ENCODE measurements at regions not wholly inside any gene's neighbourhood (a gene's known extent, or its start where the extent isn't known, plus 50 kb on each side); places are given as distances from the start of the nearest gene placed in this dataset.

DNA sequence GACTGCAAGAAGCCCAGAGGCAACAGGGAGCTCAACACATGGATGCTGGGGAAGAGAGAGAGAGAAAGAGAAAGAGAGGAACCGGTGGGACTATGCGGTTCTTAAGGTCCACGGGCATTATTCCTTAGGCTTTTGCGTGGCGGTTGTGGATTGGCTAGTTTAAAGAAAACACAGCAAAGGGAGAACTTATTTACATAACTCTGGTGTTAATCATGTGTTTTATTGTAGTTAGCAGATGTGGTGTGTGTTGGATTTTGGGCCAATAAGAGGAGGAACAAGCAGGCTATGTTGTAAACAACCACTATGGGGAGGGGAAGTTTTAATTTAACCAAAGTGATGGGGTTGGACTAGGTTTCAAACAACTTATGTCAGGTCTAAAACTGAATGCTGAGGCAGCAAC, 275.3 kb upstream of the KLF12 start:
- no peak for DNase-seq (ENCODE audit: low read depth)

DNA sequence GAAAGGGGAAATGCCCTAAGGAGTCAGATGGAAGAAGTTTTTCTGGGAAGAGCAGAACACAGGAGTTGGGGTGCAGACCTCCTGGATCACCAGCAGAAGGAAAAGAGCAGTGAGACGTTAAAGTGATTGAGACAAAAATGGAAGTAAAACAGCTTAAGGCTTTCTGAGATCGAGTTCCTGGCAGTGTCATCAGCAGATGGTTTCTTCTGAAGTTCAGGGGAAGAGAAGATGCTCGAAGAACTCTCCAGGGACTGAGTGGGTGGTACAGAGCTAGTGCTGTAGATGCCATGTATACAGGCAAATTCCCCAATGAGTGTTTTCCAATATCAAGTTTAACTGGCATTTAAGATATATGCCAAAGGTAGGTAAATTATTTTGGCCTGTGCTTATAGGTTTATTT, 272.2 kb upstream of the KLF12 start:
- DNase-seq (ENCODE audit: low read depth), result no peak

DNA sequence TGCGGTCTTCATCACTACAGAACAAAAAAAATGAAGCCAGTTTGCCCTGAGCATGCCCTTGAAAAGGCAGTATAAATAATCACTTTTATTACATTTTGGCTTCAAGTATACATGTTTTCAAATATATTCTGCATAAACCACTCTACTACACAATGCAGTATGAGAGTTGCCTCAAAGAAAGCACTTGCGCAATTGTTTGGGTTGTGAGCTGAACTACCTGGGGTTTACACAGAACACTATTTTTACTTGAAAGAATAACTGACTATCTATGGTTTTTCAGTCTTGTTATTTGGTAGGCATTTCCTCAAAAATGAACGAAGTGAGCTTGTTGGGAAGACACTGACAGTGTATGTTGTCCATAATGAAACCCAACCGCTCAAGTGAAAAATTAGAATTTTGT, 264.4 kb upstream of the KLF12 start:
- DNase-seq (ENCODE audit: low read depth), result no peak

DNA sequence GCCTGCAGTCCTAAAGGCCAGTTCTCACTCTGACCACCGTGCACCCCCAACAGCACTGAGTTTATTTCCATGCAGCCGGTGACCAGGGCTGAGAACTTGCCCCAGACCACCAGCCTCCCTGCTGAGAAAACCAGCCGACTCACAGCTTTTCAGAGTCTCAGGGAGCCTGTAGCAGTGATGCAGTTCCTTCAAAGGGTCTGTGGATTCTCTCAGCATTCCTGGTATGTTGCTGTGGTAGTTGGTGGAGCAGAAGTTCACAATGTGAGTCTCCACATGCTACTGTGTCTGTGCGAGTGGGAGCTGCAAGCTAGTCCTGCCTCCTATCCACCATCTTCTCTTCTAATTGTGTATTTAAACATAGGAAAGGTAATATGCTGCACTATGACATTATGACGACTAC, 254.9 kb upstream of the KLF12 start:
- DNase-seq (ENCODE audit: low read depth), result no peak

DNA sequence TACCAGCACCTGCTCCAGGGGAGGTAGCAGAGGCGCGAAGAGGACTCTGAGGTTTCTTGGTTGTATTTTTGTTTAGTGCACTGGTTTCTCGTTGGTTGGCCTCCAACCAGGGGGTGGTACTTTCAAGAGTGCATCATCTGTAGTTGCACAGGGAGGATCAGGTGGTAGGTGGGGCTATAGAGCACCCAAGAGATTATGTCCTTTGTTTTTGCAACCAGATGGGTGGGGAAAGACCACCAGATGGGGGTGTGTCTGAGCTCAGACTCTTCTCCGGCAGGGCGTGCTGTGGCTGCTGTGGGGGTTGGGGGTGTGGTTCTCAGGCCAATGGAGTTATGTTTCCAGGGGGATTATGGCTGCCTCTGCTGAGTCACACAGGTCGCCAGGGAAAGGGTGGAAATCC, 254.4 kb upstream of the KLF12 start:
- DNase-seq (ENCODE audit: low read depth), result peak; percentile 0

DNA sequence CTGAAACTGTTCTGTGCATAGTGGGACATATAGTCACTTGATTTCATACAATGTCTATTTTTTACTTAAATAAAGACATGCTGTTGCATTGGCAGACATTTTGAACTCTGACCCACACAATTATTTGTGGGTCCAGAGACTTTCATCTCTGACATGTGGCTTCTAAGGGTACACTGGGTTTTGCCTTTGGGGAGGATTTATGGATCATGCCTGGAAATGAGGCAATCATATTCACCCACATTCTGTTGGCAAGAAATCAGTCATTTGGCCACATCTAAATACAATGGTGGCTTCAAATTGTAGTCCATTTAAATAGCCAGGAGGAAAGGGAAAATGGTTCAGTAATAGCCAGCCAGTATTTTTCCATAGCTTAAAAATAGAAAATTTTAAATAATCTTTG, 238.3 kb upstream of the KLF12 start:
- DNase-seq (ENCODE audit: low read depth), result no peak

DNA sequence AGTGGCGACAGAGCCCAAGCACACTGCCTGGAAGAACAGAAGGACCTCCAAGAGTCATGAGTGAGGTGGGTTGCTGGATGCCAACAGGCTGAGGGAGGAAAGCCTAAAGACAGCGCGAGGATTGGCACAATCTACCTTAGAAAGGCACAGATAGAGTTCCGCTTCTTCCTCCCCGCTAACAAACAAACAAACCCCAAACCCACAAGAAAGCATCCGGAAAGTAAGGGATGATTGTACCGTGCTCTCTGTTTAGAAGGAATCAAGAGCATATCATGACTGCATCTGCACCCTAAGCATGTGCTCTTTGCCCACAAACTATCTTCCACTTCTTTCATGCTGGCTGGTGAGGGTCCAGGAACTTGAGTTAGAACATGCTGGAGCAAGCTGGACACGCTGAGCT, 233.0 kb upstream of the KLF12 start:
- DNase-seq (ENCODE audit: low read depth), result no peak

DNA sequence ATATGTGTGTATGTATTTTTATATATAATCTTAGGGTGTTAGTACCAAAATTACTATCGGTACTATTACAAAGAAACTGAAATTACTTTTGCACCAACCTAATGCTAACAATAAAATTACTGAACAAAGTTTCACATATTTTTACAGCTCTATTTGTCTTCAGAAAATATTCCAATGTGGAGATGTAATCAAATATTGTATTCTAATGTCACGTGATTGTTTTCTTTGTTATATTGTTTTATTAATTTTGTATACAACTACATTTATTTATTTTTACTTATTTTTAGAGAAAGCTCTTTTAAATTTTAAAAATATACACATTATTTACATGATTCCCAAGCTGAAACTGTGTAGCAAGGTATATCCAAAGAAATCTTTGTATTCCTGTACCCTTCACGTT, 227.1 kb upstream of the KLF12 start:
- DNase-seq (ENCODE audit: low read depth), result no peak

DNA sequence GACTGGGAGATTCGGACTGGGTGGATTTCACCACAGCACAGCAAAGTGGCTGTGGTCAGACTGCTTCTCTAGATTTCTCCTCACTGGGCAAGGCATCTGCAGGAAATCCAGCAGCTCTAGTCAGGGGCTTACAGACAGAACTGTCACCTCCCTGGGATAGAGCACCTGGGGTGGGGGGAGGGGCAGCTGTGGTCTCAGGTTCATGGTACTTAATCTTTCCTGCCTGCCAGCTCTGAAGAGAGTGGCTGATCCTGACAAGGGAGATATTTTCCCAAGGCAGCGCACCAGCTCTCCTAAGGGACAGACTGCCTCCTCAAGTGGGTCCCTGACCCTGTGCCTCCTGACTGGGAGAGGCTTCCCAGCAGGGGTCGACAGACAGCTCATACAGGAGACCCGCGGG, 212.8 kb upstream of the KLF12 start:
- no peak for DNase-seq (ENCODE audit: low read depth)

DNA sequence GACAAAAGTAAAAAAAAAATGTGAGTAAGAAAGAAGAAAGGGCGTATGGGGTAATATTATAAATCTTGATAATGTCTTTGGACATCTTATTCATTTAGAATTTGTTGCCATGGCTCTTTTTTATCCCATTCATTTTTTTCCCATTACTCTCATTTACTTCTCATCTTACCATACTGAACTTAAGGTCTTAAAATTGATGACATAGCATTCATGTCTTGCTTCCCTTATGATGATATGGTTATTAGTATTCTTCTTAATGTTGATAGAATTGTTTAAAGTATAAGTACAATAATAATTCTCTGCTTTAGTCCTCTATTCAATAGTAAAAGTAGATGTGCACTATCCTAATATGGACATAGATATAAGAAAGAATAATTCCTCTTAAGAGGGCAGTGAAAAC, 204.1 kb upstream of the KLF12 start:
- DNase-seq (ENCODE audit: low read depth), result no peak

DNA sequence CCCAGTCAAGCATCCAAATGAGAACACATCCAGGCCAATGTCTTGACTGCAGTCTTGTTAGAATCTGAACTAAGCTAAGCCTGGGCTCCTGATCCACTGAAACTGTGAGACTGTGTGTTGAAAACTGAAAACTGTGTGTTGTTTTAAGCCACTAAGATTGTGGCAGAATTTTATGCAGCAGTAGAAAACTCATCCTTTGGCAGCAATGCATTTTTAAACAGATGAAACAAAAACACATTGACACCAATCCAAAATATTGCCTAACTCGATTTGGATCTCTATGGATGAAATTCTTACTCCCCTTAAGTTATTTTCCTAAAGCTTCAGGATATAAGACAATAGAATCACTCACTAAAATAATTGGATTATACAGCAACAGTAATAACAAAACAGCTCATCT, 202.3 kb upstream of the KLF12 start:
- no peak for DNase-seq (ENCODE audit: low read depth)

DNA sequence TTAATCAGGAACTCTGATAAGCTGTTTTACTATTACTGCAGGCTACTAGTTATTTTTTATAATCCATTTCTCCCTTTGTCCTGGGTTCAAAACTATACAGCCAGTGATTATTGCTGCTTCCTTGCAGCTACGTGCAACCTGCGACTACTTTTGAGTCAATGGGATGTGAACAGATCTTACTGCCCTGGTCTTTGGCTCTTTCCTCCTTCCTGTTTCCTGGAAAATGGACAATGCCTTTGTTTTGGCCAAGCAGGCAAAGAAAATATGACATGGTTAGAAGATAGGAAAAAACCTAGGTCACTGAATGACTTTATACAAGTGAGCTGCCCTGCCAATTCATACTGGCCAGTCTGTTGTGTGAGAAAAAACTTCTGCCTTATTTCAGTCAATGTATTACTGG, 201.2 kb upstream of the KLF12 start:
- DNase-seq (ENCODE audit: low read depth), result no peak

DNA sequence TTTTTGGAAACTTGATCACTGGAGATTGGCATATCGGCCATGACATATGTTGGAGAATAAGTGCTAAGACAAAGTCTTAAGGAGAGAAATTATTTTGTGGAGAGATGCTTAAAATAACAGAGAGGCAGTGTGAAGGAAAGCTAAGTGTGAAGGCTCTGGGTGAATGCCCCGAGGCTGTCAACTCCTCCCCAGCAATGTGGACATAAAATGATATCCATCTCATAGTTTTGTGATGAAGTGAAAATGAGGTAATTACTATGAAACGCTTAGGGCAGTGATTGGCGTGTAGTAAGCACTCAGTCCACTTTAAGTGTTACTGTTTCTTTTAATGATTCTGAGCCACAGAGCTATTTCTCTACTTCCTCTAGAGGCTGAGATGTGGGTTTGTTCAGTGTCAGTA, 195.8 kb upstream of the KLF12 start:
- DNase-seq (ENCODE audit: low read depth), result peak; percentile 11

DNA sequence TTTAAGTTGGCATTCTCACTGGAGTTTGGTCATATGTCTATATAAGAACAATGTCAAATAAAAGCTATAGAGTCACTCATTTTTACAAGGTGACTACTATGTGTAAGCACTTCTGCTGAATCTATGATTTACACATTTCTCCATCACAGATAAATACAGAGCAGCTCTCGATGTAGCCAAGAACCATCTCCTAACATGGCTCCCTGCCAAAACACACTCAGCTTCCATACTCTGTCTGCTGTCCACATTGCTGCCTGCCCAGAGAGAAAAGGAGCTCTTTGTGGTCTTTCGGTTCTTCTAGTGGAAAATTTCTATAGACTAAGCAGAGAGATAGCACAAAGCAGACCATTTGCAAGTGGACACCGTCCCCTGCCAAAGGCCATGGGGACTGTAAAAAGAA, 190.9 kb upstream of the KLF12 start:
- DNase-seq (ENCODE audit: low read depth), result peak; percentile 57

DNA sequence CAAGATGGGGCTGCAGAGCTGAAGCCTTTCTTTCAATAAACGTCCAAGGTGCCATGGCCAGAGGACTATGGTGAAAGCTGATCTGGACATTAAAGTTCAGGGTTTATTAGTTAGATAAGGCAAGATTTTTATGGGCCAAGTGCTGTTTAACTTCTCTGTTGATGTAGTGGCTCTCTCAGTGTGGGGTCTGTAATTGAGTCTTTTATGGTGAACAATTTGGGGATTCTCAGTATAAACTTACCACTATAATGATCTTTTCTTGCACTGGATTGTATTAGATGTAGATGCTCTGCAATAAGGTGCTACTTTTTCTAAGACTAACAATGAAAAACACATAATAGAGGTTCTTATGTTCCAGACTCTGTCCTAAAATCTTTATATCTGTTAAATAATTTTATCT, 190.1 kb upstream of the KLF12 start:
- no peak for DNase-seq (ENCODE audit: low read depth)

DNA sequence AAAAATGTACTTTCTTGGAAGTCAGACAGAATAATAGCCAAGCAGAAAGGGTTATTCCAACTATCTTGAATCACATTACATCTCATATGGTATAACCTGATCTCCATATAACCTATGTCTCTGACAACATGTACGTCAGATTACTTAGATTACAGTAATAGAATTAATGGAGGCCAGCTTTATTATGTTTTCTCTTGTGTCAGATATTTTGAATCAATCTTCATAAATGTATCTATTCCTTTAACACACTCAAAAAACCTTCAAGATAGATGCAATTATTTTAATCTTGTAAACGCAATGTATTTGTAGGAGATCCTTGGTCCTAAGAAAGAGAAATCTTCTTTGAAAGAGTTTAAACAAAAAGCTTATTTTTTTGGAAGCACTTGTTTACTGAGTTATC, 188.4 kb upstream of the KLF12 start:
- DNase-seq (ENCODE audit: low read depth), result no peak

DNA sequence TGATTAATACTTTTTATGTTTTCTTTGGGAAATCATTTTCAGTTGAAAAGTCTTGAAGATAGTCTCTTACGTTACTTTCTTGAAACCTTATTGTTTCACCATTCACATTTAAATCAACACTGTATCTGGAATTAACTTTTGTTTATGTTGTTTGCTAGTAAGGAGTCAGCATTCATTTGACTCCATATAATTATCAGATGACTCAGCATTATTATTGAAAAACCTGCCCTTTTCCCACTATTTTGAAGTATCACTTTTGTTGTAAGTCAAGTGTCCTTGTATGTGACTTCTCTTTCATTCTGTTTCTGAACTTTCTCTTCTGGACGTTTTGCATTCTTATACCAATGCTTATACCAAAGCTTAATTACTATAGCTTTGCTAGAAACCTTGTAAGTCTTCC, 186.1 kb upstream of the KLF12 start:
- DNase-seq (ENCODE audit: low read depth), result no peak

DNA sequence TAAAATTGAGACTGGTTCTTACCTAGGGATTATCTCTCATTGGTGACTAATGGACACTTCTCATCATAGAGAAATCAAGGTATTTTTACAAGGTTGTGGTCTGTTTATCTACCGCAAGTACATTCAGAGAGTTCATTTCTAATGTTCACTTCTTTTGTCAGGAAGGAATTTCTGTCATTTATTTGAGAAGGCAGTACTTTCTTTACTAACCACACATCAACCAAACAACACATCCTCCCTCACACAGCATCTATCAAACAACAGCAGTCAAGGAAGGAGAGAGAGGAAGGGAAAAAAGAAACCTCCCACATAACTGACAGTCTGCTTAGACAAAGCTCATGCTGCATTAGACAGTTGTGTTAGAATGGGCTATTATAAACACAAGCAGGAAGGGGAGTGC, 182.3 kb upstream of the KLF12 start:
- no peak for DNase-seq (ENCODE audit: low read depth)

DNA sequence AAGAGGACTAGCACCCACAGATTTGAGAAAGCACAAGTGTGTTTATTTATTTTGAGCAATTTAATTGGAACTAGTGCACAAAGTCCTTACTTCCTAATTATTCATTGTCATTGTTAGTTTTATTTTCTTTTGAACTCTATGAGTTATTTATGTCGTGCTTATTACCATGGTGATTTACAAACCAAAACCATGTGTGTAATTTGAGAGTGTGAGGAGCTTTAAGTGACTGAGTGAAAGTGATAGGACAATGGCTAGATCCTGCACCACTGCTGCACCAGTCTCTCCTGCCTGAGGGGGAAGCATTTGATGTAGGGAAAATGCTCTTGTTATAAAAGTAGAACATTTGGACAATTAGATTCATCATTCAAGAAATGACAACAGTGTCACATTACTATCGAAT, 172.3 kb upstream of the KLF12 start:
- DNase-seq (ENCODE audit: low read depth), result no peak

DNA sequence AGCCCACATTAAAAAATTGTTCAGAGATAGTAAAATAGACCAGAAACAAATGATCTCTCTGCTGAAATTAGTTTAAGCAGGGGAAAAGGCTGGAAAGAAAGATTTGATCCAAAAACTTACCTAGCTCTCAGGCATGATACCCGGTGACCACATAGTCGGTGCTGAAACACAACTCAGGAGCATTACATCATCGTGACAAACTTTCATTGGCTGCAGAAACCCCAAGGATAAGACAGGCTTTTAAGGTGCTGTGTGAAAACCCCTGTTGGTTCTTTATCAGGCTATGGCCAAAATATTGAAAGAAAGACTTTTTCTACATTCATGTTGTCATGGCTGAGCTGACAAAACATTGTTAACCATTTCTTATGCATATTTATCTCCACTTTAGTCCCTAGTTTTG, 171.7 kb upstream of the KLF12 start:
- no peak for DNase-seq (ENCODE audit: low read depth)

DNA sequence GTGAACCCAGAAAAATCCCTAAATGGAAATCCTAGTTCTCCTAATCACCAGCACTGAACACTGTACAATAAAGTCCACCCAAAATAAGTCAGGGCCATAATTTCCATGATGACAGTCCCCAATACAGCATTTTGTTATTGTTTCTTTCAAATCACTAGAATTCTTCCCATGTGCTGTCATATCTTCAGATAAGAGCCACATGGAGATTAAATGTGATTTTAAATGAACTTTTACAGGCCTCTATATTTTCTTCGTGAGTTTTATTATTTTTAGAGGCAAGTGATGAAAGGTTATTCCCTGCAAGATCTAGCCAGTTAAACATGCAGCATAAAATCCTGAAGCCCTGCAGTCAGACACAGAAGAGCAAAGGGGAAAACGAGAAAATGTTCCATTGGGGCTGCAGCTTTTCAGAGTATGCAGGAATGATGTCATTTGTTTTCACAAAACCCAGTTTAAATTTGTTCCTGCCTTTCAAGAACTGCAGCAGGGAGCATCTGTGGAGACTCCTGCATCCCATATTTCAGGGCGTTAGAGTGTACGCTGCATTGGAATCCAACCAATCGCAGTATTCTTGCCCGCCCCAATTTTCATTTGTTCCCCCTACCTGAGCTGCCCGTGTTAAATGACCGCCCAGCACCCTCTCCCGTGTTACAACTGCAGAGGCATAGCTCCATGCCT, 167.2 kb upstream of the KLF12 start:
- DNase-seq (ENCODE audit: low read depth), result no peak

DNA sequence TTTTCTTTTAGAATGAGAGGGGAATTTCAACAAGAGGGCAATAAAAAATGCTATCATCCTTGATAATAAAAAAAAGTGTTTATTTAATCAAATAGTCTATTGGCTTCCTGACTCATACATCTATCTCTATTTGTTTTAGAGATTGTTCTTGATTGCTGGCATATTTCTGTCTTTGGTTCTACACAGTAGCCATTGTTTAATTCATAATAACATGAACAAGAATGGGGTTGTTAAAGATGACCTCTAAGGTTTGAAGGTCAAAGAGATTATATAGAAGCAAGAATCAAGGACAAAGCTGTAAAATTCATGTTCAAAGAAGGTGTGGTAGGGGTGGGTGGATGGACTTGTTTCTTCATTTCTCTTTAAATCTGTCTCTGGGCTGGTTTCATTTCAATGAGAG, 166.0 kb upstream of the KLF12 start:
- DNase-seq (ENCODE audit: low read depth), result no peak

DNA sequence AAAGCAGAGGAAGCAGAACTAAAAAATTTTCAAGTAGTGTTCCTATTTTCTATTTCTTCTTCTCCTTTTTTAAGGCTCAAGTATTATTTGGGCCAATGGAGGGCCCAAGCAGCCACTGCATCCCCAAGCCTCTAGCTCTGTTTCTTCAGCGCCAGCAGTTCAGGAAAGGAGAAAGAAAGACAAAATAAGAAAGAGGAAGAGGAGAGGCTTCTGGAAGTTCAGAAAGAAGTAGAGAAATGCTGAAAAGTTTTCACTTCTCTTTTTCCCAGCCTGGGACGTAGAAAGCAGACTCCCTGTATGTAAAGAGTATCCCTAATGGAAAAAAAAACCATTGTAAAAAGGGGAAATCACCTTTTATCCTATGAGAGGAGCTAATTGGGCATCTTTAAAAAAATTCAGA, 165.5 kb upstream of the KLF12 start:
- no peak for DNase-seq (ENCODE audit: low read depth)

DNA sequence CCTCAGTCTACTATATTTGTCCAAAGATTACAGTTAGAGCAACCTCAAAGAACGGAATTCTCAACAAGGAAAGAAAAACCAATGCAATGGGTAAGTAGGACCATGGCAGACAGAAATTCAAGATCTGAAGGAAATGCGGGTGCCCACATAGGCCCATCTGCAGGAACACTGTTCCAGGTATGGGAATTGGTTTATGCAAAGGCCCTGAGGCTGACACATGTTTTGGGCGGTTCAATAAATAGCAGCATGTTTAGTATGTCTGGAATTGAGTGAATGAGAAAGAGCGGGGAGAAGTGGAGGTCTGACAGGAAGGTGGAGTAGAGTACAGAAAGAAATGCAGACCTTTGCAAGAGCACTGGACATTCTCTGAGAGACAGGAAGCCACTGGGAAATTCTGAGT, 164.7 kb upstream of the KLF12 start:
- no peak for DNase-seq (ENCODE audit: low read depth)
